ENCODE measurements at regions not wholly inside any gene's neighbourhood (a gene's known extent, or its start where the extent isn't known, plus 50 kb on each side); places are given as distances from the start of the nearest gene placed in this dataset.

DNA sequence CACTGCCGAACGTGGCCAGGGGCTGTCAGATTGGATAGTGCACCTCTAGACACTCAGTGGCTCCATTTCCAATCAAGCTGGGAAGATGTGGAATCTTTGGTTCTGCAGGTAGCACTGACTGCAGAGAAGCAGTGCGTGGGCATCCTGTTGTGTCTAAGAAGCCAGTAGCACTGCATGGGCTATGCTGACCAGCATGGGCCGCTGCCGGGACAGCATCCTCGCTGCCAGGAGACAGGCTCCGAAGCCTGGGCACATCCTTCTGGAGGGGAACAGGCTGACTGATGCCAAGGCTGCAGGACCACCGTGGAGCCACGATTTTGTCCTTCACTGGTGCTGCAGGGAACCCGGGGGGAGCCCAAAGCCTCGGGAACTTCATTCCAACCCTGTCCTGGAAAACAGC lies 649.4 kb downstream of the NPHP4 start:
- 72 to 84% methylated on average over 11 of the region's 11 CpGs for WGBS, 2 donors
- intact Hi-C loops (cut with DNase I): no loop called here
- DNase-seq: no peak
- H3K4me1 ChIP-seq: no peaks in the 10 kb centered on the region
- no peak overlapping the region for H3K27ac ChIP-seq
- H3K9me3 ChIP-seq: no peaks in the 10 kb centered on the region
- H3K36me3 ChIP-seq: no peaks in the 10 kb centered on the region
- H3K27me3 ChIP-seq: no peaks in the 10 kb centered on the region
- TF ChIP-seq, protein P1, sequence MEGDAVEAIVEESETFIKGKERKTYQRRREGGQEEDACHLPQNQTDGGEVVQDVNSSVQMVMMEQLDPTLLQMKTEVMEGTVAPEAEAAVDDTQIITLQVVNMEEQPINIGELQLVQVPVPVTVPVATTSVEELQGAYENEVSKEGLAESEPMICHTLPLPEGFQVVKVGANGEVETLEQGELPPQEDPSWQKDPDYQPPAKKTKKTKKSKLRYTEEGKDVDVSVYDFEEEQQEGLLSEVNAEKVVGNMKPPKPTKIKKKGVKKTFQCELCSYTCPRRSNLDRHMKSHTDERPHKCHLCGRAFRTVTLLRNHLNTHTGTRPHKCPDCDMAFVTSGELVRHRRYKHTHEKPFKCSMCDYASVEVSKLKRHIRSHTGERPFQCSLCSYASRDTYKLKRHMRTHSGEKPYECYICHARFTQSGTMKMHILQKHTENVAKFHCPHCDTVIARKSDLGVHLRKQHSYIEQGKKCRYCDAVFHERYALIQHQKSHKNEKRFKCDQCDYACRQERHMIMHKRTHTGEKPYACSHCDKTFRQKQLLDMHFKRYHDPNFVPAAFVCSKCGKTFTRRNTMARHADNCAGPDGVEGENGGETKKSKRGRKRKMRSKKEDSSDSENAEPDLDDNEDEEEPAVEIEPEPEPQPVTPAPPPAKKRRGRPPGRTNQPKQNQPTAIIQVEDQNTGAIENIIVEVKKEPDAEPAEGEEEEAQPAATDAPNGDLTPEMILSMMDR (IDR thresholded peaks at IDR 0.05): no peak
- no peak for TF ChIP-seq POLR2A (IDR thresholded peaks at IDR 0.05)
- no peak for TF ChIP-seq EP300 (IDR thresholded peaks at IDR 0.05)
- no peak for TF ChIP-seq POLR2AphosphoS5 (IDR thresholded peaks at IDR 0.05)
- H3K4me3 ChIP-seq: no peak overlapping the region

DNA sequence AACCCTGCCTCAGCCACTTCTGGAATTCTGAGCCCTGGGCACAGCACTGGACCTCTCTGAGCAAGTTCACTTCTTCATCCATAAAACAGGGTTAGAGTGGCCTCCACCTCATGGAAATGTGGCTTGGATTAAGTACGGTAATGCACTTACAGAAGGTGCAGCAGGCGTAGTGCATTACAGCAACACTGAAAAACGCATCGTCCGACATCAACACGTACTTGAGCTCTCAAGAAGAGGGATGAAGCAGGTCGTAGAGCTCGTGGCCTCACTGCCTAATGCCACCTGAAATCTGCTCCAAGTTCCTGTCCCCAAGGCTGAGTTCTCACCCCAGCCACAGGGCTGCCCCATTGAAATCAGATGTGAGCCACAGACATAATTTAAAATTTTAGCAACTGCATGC lies 650.1 kb downstream of the NPHP4 start:
- Histone ChIP-seq H3K4me3 (no peak overlapping the region), H3K27me3 (no peaks in the 10 kb centered on the region), H3K9me3 (no peaks in the 10 kb centered on the region), H3K27ac (no peak overlapping the region), H3K4me1 (no peaks in the 10 kb centered on the region), H3K36me3 (no peaks in the 10 kb centered on the region)
- TF ChIP-seq POLR2AphosphoS5 (IDR thresholded peaks at IDR 0.05): no peak
- TF ChIP-seq POLR2A (IDR thresholded peaks at IDR 0.05): no peak
- TF ChIP-seq, protein P1 (IDR thresholded peaks at IDR 0.05): no peak
- intact Hi-C loops (cut with DNase I): no loop called here
- 82 to 83% methylated on average over 8 of the region's 8 CpGs for WGBS, 2 donors
- DNase-seq: no peak

DNA sequence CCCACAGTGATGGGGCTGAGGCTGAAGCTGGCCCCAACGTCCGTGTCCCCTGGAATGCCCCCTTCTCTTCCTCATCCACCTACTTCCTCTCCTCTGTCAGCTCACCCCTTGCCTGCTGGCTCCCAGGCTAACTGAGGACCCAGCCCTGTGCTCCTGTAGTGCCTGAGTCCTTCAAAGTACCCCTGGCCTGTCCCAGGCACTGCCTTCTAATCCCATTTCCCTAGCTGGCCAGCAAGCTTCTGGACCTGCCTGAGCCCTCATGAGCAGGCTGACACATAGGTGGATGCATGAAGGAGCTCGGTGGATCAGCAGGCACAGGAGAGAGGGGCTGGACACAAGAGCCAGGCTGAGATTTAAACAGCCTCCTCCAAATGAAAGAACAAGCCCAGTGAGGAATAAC lies 650.8 kb downstream of the NPHP4 start:
- no peak overlapping the region for H3K27ac ChIP-seq
- 62 to 66% methylated on average over 3 of the region's 3 CpGs for WGBS, 2 donors
- intact Hi-C loops (cut with DNase I): no loop called here
- H3K36me3 ChIP-seq: no peaks in the 10 kb centered on the region
- no peaks in the 10 kb centered on the region for H3K4me1 ChIP-seq
- TF ChIP-seq, protein P1 (IDR thresholded peaks at IDR 0.05): no peak
- TF ChIP-seq POLR2A (IDR thresholded peaks at IDR 0.05) (no peak), POLR2AphosphoS5 (IDR thresholded peaks at IDR 0.05) (no peak)
- H3K9me3 ChIP-seq: no peaks in the 10 kb centered on the region
- H3K27me3 ChIP-seq: no peaks in the 10 kb centered on the region
- no peak for DNase-seq
- no peak overlapping the region for H3K4me3 ChIP-seq

DNA sequence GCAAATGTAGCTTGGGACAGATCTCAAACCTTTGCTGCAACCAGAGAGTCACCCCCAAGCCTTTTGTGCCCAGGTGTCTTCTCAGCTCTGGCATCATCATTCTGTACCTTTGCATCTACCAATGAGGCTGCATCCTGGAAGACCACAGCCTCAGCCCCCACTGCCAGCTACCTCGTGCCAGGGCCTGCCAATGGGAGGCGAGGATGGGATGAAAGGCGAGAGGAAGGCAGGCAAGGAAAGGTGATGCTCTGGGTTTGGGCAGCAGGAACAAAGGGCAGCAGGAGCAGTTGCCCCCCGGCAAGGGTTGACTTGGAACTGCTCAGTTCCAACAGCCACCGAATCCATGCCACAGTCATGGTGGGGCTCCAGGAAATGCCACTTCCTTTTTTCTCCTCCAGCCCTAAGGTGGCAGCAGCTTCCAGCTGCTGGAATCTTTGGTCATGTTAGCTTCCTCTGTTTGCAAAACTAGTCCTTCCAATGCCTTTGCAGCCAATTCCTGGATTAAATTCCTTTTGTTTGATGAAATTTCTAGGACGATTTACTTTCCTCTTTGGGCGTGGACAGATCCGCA lies 651.6 kb downstream of the NPHP4 start:
- H3K4me3 ChIP-seq: no peak overlapping the region
- intact Hi-C loops (cut with DNase I): no loop called here
- H3K27ac ChIP-seq: no peak overlapping the region
- H3K9me3 ChIP-seq: no peaks in the 10 kb centered on the region
- no peak for DNase-seq
- no peak for TF ChIP-seq POLR2A (IDR thresholded peaks at IDR 0.05)
- H3K36me3 ChIP-seq: no peaks in the 10 kb centered on the region
- 83 to 86% methylated on average over 8 of the region's 8 CpGs for WGBS, 2 donors
- H3K4me1 ChIP-seq: no peaks in the 10 kb centered on the region
- H3K27me3 ChIP-seq: no peaks in the 10 kb centered on the region

DNA sequence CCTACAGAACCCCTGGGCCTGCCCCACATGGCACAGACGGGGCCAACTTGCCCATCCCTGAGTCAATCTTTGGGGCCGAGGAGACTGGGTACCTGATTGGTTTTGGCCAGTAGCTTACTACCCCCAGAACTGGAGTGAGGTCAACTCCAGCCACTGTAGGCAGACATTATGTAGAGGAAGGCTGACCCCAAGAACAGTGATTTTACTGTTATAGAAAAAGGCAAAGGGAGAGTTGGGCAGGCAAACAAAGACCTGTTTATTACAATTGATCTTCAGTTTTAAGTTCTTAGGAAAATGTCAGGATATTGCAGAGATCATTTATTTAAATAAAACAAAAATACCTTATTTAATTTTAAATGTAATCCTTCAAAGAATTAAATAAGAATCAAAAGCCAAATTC lies 653.8 kb downstream of the NPHP4 start:
- TF ChIP-seq POLR2AphosphoS5 (IDR thresholded peaks at IDR 0.05) (no peak), EP300 (IDR thresholded peaks at IDR 0.05) (no peak), POLR2A (IDR thresholded peaks at IDR 0.05) (no peak)
- TF ChIP-seq, protein P1 (IDR thresholded peaks at IDR 0.05): no peak
- Histone ChIP-seq H3K9me3 (no peaks in the 10 kb centered on the region), H3K27ac (no peak overlapping the region), H3K36me3 (no peaks in the 10 kb centered on the region), H3K4me1 (no peaks in the 10 kb centered on the region), H3K4me3 (no peak overlapping the region), H3K27me3 (no peaks in the 10 kb centered on the region)
- intact Hi-C loops (cut with DNase I): no loop called here
- no peak for DNase-seq
- 77 to 85% methylated on average over 2 of the region's 2 CpGs for WGBS, 2 donors
